Vagina (tissue), 2 donors: ENCODE measurements at regions not wholly inside any gene's neighbourhood (a gene's known extent, or its start where the extent isn't known, plus 50 kb on each side); places are given as distances from the start of the nearest gene placed in this dataset.
A peak's percentile ranks its signal among the peaks of the same experiment; 100 is the strongest.

Experiments used
- DNase-seq, 2 donors: peaks; one replicate each; pipeline ENCODE4 v3.0.0-alpha.2; 2017; ENCODE audit errors: extremely low spot score in 2 of 2
- H3K27ac ChIP-seq: fragments of 200-600 bp; sonication (generic); one replicate; pipeline ENCODE4 v1.5.1; 2019
- H3K27me3 ChIP-seq: fragments of 200-600 bp; sonication (generic); one replicate; pipeline ENCODE4 v1.5.1; 2019
- H3K36me3 ChIP-seq, 2 donors: fragments of 200-600 bp; sonication (generic); one replicate each; pipeline ENCODE4 v1.5.1; 2017 to 2019
- H3K4me1 ChIP-seq: fragments of 200-600 bp; sonication (generic); one replicate; pipeline ENCODE4 v1.5.1; 2019
- H3K4me3 ChIP-seq, 2 donors: fragments of 200-600 bp; sonication (generic); 1 replicate in 1 of 2; 2 replicates in 1 of 2; pipeline ENCODE4 v1.5.1; 2016 to 2019
- H3K9me3 ChIP-seq: fragments of 200-600 bp; sonication (generic); one replicate; pipeline ENCODE4 v1.5.1; 2019
- CTCF ChIP-seq, 3 experiments: fragments of 450-650 bp in 2 of 3; fragments of 200-600 bp in 1 of 3; sonication (generic) in 1 of 3; IDR thresholded peaks; one replicate each; pipeline ENCODE4 v1.5.1; 2017 to 2019; ENCODE audit warnings: antibody characterized with exemption in 3 of 3, mild to moderate bottlenecking in 2 of 3, moderate library complexity in 2 of 3
- POLR2A ChIP-seq, 2 donors: fragments of 450-650 bp; IDR thresholded peaks; one replicate each; pipeline ENCODE4 v1.6.1; 2017; ENCODE audit warnings: antibody characterized with exemption in 2 of 2, mild to moderate bottlenecking in 2 of 2, moderate library complexity in 2 of 2
- POLR2AphosphoS5 ChIP-seq, 2 donors: sonication (generic); formaldehyde crosslinking; IDR thresholded peaks; one replicate each; pipeline ENCODE4 v1.9.0; 2017; ENCODE audit warnings: antibody characterized with exemption in 2 of 2, mild to moderate bottlenecking in 2 of 2, low read depth in 1 of 2; ENCODE audit not compliant: insufficient read depth in 1 of 2
- intact Hi-C: fragments of 100-400 bp; cut with DNase I; formaldehyde crosslinking; loops from one replicate; pipeline ENCODE4 v1.15.1; 2023

- Histone ChIP-seq H3K36me3 (no peaks in the 10 kb centered on the region), H3K27ac (no peak overlapping the region), H3K9me3 (no peaks in the 10 kb centered on the region), H3K4me3 (no peak overlapping the region), H3K4me1 (peaks cover 23% of the 10 kb centered on the region), H3K27me3 (no peaks in the 10 kb centered on the region)
- no peak for DNase-seq
- intact Hi-C loops, result no loop called here
- no peak for TF ChIP-seq POLR2AphosphoS5 (IDR thresholded peaks at IDR 0.05; ENCODE audit: insufficient read depth in 1 of 2, low read depth in 1 of 2)
- TF ChIP-seq CTCF (IDR thresholded peaks at IDR 0.05), result no peak
- TF ChIP-seq POLR2A (IDR thresholded peaks at IDR 0.05), result no peak
Observed at GRCh38 chr10:4353964-4354363, 472.0 kb upstream of the AKR1E2 start.

GRCh38 chr10:4353059-4353655 is 472.9 kb upstream of the AKR1E2 start:
- no peak for TF ChIP-seq POLR2A (IDR thresholded peaks at IDR 0.05)
- TF ChIP-seq POLR2AphosphoS5 (IDR thresholded peaks at IDR 0.05; ENCODE audit: insufficient read depth in 1 of 2, low read depth in 1 of 2), result no peak
- no peak for TF ChIP-seq CTCF (IDR thresholded peaks at IDR 0.05)
- Histone ChIP-seq H3K27ac (peak overlapping the region; percentile 22), H3K4me3 (no peak overlapping the region), H3K9me3 (no peaks in the 10 kb centered on the region), H3K27me3 (no peaks in the 10 kb centered on the region), H3K4me1 (peaks cover 23% of the 10 kb centered on the region), H3K36me3 (no peaks in the 10 kb centered on the region)
- DNase-seq, result no peak
- intact Hi-C loops, result no loop called here

GRCh38 chr10:4352414-4352961 is 473.5 kb upstream of the AKR1E2 start:
- intact Hi-C loops, result no loop called here
- no peak for DNase-seq
- H3K4me1 ChIP-seq, result peaks cover 23% of the 10 kb centered on the region
- H3K36me3 ChIP-seq, result no peaks in the 10 kb centered on the region
- TF ChIP-seq POLR2AphosphoS5 (IDR thresholded peaks at IDR 0.05; ENCODE audit: insufficient read depth in 1 of 2, low read depth in 1 of 2), result no peak
- H3K27ac ChIP-seq, result peak overlapping the region; percentile 22
- H3K27me3 ChIP-seq, result no peaks in the 10 kb centered on the region
- no peaks in the 10 kb centered on the region for H3K9me3 ChIP-seq
- H3K4me3 ChIP-seq, result no peak overlapping the region

- Histone ChIP-seq H3K27me3 (no peaks in the 10 kb centered on the region), H3K9me3 (no peaks in the 10 kb centered on the region), H3K4me1 (peaks cover 23% of the 10 kb centered on the region), H3K36me3 (no peaks in the 10 kb centered on the region), H3K27ac (no peak overlapping the region), H3K4me3 (no peak overlapping the region)
- intact Hi-C loops, result no loop called here
- TF ChIP-seq POLR2A (IDR thresholded peaks at IDR 0.05), result no peak
- no peak for TF ChIP-seq POLR2AphosphoS5 (IDR thresholded peaks at IDR 0.05; ENCODE audit: insufficient read depth in 1 of 2, low read depth in 1 of 2)
- TF ChIP-seq CTCF (IDR thresholded peaks at IDR 0.05), result no peak
- DNase-seq, result no peak
Observed at GRCh38 chr10:4351723-4352413, 474.1 kb upstream of the AKR1E2 start.

- H3K9me3 ChIP-seq, result no peaks in the 10 kb centered on the region
- DNase-seq, result no peak
- intact Hi-C loops, result no loop called here
- peaks cover 21% of the 10 kb centered on the region for H3K4me1 ChIP-seq
- H3K27ac ChIP-seq, result no peak overlapping the region
- TF ChIP-seq POLR2A (IDR thresholded peaks at IDR 0.05) (no peak), CTCF (IDR thresholded peaks at IDR 0.05) (no peak), POLR2AphosphoS5 (IDR thresholded peaks at IDR 0.05; ENCODE audit: insufficient read depth in 1 of 2, low read depth in 1 of 2) (no peak)
- H3K4me3 ChIP-seq, result no peak overlapping the region
- no peaks in the 10 kb centered on the region for H3K36me3 ChIP-seq
- no peaks in the 10 kb centered on the region for H3K27me3 ChIP-seq
Observed at GRCh38 chr10:4347397-4347796, 478.6 kb upstream of the AKR1E2 start.
